GM21717 (cell line): ENCODE measurements at regions not wholly inside any gene's neighbourhood (a gene's known extent, or its start where the extent isn't known, plus 50 kb on each side); places are given as distances from the start of the nearest gene placed in this dataset.

Source experiments
- ATAC-seq: cut with Tn5 transposase; IDR thresholded peaks from one replicate; pipeline ENCODE4 v1.9.1; 2021; ENCODE audit warnings: mild to moderate bottlenecking, moderate library complexity; ENCODE audit not compliant: unreplicated experiment

DNA sequence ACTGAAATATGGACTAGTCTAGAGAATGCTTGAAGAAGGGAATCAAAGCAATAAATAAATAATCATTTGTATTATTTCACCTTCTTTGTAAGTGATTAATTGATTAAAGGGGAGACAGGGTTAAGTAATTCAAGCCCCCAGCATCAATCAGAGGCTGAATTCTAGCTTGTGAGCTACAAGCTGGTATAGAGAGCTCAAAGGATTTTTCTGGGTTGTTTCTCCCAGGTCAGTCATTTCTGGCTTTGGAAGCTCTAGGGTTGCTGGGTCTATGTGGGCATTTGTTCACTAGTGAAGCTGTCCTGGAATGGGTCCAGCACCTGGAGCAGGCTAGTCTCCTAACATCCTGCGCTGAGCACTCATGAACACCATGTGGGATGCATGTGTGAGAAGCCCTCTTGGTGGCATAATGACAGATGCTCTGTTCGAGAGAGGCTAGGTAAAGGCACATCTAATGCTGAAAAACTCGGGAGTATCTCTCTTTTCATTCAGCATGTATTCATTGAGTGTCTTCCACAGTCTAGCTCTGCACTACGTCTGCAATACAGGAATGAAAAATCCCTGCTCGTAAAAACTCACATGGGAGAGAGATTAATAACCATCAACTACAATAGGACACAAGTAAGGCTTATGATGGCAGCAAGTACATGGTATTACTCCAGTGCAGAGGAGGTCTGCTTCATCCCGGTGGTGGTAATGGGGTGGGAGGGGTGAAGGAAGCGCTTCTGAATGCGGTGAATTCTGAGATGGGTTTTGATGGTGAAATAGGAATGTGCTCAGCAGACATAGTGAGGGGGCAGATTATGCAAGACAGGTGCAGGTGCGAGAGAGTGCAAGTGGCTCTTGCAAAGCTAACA lies 68.0 kb upstream of the NRP1 start:
- ATAC-seq = no peak

DNA sequence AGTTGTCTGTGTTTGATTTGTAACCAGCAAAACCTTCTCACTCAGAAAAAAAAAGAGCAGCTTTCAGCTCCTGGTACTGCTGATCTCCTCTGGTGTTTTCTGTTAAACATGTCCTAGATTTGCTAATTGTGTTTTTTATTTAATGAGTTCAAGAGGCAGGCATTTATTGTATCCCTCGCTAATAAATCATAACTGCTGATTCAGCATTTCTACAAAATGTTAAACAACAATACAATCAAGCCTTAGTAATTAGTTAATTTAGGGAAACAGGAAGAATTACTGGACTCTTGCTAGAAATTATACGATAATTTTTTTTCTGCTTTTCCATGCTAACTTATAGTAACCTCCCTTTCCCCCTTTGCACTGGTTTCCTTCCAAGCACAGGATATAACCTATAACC lies 66.8 kb upstream of the NRP1 start:
- no peak for ATAC-seq

DNA sequence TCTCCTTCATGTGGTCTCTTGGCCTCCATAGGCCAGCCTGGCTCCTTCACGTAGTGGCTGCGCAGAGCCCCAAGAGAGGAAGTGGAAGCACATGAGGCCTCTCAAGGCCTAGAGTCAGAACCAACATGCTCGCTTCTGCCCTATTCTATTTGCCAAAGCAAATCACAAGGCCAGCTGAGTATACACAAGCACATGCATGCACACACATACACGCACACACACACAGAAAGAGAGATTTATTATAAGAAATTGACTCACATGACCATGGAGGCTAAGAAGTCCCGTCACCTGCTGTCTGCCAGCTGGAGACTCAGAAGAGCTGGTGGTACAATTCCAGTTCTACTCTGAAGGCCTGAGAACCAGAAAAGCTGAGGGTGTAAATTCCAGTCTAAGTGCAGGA lies 64.3 kb upstream of the NRP1 start:
- ATAC-seq = no peak

DNA sequence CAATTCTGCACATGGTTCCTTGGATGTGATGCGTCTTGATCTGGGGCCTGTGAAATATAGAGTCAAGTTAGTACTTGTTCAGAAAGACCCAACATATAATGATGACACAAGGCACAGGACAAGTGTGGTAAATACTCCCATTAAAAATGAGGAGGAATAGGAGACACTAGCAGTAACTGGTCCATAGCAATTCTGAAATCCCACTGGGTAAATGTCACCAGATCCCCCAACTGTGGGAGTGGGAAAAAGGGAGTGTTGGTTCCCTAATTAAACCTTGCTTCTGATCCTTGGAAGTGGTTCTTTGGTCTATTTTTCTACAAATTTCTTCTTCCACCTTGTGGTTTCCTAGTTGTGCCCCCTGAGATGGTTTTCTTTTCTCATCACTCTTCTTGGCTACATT lies 62.5 kb upstream of the NRP1 start:
- no peak for ATAC-seq

DNA sequence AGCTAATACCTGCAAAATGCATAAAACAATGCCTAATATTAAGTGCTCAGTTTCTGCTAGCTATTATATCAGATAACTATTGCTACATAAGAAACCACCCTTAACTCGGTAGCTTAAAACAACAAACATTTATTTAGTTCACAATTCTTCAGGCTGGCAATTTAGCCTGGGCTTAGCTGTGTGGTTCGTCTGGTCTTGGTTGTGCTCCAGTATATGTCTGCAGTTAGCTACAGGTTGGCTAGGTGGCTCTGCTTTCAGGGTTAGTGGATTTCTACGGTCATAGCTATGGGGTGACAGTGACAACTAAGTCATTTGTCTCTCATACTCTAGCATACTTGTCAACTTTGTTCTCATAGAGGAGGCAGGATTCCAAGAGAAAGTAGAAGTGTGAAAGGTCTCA lies 61.8 kb upstream of the NRP1 start:
- ATAC-seq = no peak

DNA sequence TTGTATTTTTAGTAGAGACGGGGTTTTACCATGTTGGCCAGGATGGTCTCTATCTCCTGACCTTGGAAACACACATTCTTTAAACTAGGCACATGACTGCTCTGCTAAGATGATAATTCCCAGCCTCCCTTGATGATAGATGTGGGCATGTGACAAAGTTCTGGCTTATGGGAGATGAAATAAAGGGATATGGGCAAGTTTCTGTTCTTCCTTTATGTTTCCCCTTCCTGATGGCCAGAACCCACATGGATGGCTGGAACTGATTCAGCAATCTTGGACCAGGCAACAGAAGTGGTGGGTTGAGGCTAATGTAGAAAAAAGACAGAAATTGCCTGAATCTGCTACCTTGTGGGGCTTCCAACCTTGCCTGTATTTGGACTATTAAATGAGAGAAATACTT lies 60.7 kb upstream of the NRP1 start:
- ATAC-seq = no peak

DNA sequence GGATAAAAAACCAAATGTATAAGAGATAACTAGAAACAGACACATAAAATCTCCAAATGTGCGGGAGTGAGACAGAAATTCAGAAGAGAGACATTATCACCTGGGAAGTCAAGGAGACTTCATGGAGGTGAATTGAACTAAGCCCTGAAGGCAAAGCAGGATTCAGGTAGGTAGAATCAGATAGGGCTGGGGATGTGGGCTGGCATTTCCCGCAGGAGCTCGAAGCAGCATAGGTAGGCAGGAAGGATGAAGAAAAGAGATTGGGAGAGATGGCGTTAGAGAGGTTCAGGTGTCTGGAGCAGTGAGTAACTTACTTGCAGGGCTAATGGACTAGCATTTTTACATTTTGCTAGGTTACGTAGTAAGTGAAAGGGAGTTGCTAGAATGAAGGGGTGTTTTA lies 58.2 kb upstream of the NRP1 start:
- no peak for ATAC-seq

DNA sequence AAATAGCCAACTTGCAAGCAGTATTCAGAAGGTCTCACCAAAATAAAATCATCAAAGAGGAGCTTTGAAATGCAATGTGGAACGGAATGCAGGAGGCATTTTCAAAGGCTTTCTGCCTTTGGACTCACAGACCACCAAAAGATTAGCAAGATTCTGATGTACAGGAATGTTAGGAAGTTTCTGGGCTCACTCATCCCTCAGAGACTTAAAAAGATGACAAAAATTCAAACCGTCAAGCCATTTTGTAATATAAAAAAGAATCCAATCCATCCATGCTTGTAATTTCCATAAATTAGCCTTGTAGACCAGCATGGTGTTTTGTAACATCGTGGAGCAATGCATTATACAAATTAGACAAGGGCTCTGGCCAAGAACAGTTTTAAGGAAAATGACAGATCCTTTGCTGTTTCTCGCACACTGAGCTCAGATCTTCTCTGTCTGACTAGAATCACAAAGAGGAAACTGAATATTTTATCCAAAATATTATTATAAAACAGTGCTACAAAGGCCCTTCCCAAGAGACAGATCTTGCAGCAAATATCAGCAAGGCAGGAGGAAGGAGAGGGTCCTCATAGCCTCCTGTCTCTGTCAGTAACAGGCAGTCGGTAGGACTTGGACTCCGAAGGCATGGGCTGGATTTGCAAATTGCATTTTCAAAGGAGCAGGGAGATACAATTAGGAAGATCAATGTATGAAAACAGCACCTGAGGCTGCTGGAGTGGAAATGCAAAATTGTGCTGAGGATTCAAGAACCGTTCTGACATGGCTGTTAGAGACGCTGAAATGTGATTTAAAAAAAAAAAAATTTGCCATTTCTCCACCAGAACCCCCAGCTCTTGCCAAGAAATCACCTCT lies 57.4 kb upstream of the NRP1 start:
- ATAC-seq = no peak

DNA sequence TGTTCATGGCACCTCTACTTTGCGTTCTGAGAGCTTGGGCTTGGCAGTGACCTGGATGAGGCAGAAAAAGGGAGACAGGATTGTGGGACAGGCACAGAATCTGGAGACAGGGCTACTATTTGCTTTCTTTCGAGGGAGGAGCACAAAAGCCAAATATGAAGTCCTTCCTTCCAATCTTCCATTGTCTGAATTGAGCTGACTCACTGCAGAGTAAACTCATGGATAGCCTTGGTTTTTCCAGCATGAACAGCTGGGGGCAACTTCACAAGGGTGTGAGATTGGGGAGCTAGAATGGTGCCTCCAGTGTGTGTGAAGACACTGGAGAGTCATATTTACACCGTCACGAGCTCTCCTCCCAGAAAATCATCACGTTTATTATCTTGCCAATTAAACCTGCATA lies 55.6 kb upstream of the NRP1 start:
- no peak for ATAC-seq

DNA sequence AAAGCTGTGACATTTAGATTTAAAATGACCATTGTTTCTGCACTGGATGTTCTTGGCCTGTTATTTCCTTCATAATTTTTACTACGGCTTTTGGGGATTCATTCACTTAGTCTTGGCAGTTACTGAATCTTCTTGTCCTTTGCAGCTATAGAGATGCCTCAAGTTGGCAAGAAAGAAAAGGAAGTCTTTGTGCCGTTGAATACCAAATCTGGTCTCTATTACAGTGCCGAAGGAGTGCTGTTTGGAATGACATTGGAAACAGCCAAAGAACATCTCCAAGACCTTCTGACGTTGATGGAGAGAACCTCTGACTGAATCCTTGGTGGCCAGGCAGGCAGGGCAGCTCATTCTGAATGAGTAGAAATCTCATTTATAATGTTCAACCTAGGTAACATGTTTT lies 54.3 kb upstream of the NRP1 start:
- no peak for ATAC-seq

DNA sequence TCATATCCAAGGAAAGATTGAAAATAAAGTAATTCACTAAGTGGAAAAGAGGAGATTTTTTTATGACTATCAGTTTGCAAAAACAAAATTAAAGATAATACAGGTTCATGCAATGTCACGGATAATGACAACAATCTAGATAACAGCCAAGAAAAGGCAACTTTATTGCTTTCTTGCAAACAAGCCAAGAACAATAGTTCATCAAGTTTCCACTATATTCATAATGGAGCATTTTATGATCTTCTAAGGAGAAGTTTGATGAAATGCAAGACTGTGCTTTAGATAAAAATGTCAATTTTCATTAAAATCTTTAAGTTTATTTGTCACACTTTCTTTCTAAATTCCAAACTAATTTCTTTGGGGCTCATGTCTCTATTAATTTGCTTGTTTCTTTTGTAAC lies 53.9 kb upstream of the NRP1 start:
- no peak for ATAC-seq

DNA sequence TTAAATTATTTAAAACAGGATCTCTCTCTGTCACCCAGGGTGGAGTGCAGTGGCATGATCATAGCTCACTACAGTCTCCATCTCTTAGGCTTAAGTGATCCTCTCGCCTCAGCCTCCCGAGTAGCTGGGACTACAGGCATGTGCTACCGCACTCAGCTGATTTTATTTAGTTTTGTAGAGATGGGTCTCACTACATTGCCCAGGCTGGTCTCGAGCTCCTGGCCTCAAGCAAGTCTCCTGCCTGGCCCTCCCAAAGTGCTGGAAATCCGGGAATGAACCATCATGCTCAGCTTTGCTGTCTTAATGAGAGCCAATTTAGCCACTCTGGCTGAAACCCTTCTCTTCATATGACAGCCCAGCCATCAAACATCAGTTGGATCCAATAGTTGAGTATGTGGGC lies 53.3 kb upstream of the NRP1 start:
- no peak for ATAC-seq

DNA sequence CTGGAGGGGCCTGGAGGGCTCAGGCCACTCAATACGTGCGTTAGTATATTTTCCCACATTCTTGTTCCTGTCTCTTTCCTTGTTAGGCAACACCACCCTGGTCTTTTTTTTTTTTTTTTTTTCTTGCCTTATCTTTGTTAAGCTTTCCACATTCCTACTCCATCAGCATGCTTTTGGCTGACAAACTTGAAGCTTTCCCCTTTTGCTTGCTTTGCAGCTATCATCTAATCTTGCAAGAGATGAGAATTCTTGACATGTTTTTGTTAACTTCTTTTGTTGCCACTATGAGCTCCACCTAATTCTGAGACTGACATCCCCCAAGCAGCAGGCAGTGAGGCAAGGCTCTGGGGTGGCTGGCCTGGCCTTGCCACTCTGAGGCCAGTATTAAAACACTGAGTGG lies 52.5 kb upstream of the NRP1 start:
- ATAC-seq = no peak

DNA sequence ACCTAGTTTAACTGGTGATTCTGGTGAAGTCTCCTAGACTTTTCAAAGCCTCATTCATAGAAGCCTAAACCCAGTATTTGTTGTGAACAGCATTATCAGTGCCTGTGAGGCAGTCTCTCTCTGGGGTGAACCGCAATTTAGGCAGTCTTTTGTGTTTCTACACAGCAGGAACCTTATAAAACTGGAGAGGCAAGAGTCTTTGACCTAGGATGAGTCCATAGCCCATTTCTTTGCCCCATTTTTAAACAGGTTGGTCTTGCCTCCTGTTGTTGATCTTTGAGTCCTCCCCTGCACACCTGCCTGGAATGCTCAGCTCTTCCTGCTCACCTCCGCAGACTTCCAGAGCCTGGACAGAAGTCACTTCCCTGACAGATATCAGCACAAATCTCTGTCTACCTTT lies 51.2 kb upstream of the NRP1 start:
- ATAC-seq = no peak

DNA sequence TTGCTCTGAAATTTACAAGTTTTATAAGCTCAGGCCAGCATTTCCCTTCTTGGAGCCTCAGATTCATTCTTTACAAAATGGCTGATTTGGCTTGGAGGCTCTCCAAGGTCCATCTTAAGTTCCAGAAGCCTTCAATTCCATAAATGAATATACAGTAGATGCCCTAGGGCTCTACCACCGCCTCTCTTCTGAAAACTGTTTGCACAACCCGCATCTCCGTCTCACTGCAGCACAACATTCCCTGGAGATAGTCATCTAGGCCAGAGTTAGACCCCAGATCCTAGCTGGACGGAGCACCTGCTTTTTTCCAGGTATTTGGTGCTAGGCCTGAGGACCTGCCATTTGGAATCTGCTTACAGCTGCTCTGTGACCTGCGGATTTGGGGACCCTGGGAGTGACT lies 50.5 kb upstream of the NRP1 start:
- ATAC-seq = no peak
